ENCODE measurements at regions not wholly inside any gene's neighbourhood (a gene's known extent, or its start where the extent isn't known, plus 50 kb on each side); places are given as distances from the start of the nearest gene placed in this dataset.

GRCh38 chr4:71680706-71681105 is 103.2 kb downstream of the GC start:
- no peak for TF ChIP-seq ZNF219 (CRISPR knock-in tag; IDR thresholded peaks at IDR 0.05; ENCODE audit: borderline replicate concordance)
- TF ChIP-seq AR (CRISPR knock-in tag; IDR thresholded peaks at IDR 0.05): no peak
- no peak for TF ChIP-seq IRF2 (CRISPR knock-in tag; IDR thresholded peaks at IDR 0.05; ENCODE audit: borderline replicate concordance, low read depth)
- no peak for TF ChIP-seq PREB (CRISPR knock-in tag; IDR thresholded peaks at IDR 0.05; ENCODE audit: borderline replicate concordance)
- no peak for TF ChIP-seq RELA (CRISPR knock-in tag; IDR thresholded peaks at IDR 0.05; ENCODE audit: borderline replicate concordance)
- TF ChIP-seq, protein P1, sequence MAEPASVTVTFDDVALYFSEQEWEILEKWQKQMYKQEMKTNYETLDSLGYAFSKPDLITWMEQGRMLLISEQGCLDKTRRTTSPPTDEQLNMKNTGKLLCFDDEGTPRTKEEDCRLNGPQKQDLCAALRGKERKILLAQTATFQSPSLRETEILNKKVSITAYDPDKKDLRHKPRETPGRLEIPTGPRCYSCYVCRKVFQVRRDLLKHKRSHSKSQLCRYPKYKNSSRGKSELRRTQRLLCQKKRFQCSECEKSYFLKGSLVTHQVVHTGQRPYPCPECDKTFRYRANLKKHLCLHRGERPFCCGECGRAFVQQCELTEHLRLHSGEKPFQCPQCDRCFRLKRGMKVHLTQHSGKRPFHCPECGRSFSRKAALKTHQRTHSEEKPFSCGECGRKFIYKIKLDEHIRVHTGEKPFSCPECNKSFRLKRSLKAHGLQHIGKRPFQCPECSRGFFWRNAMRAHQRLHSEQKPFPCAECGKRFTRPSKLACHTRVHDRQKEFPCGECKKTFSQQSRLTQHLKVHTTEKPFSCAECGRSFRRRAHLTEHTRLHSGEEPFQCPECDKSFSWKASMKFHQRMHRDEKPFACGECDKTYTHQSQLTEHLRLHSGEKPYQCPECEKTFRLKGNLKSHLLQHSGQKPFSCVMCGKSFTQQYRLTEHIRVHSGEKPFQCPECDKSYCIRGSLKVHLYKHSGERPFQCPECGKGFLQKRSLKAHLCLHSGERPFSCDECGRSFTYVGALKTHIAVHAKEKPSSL (CRISPR knock-in tag; conservative IDR thresholded peaks at IDR 0.05): no peak
- no peak for ATAC-seq
- Mint-ChIP-seq H3K36me3 (no peaks in the 10 kb centered on the region), H3K27me3 (ENCODE audit: low read depth) (no peaks in the 10 kb centered on the region), H3K4me1 (peaks cover 12% of the 10 kb centered on the region), H3K4me3 (no peak overlapping the region), H3K27ac (no peak overlapping the region), H3K9me3 (peaks cover 8% of the 10 kb centered on the region; the same call in 1 of the 2 replicates)
- DNase-seq (ENCODE audit: low spot score): no peak
- ChIA-PET CTCF (no interaction called here), POLR2A (no interaction called here)

DNA sequence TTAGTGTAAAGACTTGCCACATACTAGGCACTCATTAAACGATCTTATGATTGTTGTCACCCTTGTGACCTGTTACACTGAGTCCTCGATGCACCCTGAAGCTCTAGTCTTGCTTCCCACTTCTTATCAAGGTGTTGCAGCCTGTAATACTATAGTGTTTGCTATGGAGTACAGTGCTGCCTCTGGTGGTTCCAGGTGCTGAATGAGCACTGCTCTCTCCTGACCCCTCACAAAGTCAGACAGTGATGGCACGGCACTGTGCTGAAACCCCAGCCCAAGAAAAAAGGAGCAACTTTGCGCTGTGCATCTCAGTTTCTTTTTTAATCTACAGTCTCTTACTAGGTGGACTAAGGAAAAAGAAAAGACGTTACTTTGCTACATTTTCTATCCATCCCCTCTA is 106.3 kb downstream of the GC start:
- no peaks in the 10 kb centered on the region for H3K36me3 Mint-ChIP-seq
- POLR2A ChIA-PET: no interaction called here
- H3K9me3 Mint-ChIP-seq: peaks cover 8% of the 10 kb centered on the region; the same call in 1 of the 2 replicates
- no peak overlapping the region for H3K4me3 Mint-ChIP-seq
- no peak for DNase-seq (ENCODE audit: low spot score)
- H3K27me3 Mint-ChIP-seq (ENCODE audit: low read depth): no peaks in the 10 kb centered on the region
- TF ChIP-seq TP53 (CRISPR knock-in tag; IDR thresholded peaks at IDR 0.05) (no peak), FOXJ3 (CRISPR knock-in tag; IDR thresholded peaks at IDR 0.05; ENCODE audit: borderline replicate concordance) (no peak)
- TF ChIP-seq, protein P2, sequence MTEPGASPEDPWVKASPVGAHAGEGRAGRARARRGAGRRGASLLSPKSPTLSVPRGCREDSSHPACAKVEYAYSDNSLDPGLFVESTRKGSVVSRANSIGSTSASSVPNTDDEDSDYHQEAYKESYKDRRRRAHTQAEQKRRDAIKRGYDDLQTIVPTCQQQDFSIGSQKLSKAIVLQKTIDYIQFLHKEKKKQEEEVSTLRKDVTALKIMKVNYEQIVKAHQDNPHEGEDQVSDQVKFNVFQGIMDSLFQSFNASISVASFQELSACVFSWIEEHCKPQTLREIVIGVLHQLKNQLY (CRISPR knock-in tag; IDR thresholded peaks at IDR 0.05): no peak
- TF ChIP-seq, protein P3, sequence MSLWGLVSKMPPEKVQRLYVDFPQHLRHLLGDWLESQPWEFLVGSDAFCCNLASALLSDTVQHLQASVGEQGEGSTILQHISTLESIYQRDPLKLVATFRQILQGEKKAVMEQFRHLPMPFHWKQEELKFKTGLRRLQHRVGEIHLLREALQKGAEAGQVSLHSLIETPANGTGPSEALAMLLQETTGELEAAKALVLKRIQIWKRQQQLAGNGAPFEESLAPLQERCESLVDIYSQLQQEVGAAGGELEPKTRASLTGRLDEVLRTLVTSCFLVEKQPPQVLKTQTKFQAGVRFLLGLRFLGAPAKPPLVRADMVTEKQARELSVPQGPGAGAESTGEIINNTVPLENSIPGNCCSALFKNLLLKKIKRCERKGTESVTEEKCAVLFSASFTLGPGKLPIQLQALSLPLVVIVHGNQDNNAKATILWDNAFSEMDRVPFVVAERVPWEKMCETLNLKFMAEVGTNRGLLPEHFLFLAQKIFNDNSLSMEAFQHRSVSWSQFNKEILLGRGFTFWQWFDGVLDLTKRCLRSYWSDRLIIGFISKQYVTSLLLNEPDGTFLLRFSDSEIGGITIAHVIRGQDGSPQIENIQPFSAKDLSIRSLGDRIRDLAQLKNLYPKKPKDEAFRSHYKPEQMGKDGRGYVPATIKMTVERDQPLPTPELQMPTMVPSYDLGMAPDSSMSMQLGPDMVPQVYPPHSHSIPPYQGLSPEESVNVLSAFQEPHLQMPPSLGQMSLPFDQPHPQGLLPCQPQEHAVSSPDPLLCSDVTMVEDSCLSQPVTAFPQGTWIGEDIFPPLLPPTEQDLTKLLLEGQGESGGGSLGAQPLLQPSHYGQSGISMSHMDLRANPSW (CRISPR knock-in tag; conservative IDR thresholded peaks at IDR 0.05; ENCODE audit: low read depth): no peak
- CTCF ChIA-PET: interaction anchor here (0.6 to 1.2 kb wide), 2 partner anchors 85 to 769 kb away, joined by 3 to 4 read pairs; no protein-coding TSS in a partner anchor
- peaks cover 6% of the 10 kb centered on the region; the same call in 1 of the 2 replicates for H3K4me1 Mint-ChIP-seq
- H3K27ac Mint-ChIP-seq: no peak overlapping the region
- ATAC-seq: peak; percentile 91

DNA sequence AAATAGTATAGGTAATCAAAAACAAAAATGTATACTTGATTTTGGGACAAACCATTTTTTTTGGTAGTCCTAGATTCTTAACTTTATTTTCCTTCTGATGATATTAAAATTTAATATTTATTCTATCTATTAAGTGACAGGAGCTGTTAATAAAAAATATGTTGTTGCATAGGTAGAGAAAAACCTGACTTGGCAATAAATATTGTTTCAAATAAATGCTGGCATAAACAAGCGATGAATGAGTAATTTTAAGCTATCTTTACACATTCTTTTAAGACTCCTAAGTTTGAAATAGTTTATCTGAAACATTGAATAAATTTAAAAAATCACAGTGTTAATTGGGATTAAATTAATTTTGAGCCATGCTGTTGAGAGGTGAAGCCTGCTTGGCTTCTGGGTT is 114.6 kb downstream of the GC start:
- peaks cover 9% of the 10 kb centered on the region for H3K36me3 Mint-ChIP-seq
- TF ChIP-seq, protein P3 (CRISPR knock-in tag; conservative IDR thresholded peaks at IDR 0.05; ENCODE audit: low read depth): no peak
- no peak for TF ChIP-seq ZNF532 (CRISPR knock-in tag; IDR thresholded peaks at IDR 0.05; ENCODE audit: borderline replicate concordance)
- TF ChIP-seq ETV6 (CRISPR knock-in tag; IDR thresholded peaks at IDR 0.05): no peak
- no peak for TF ChIP-seq TEAD1 (CRISPR knock-in tag; IDR thresholded peaks at IDR 0.05)
- no peak for TF ChIP-seq TEAD4 (CRISPR knock-in tag; IDR thresholded peaks at IDR 0.05)

More for the DNA sequence above, 114.6 kb downstream of the GC start:
- Mint-ChIP-seq H3K9me3 (peaks cover 28% of the 10 kb centered on the region), H3K27ac (no peak overlapping the region), H3K4me3 (no peak overlapping the region), H3K27me3 (ENCODE audit: low read depth) (no peaks in the 10 kb centered on the region), H3K4me1 (no peaks in the 10 kb centered on the region)
- DNase-seq (ENCODE audit: low spot score) (no peak), ATAC-seq (no peak)
- ChIA-PET POLR2A (no interaction called here), CTCF (interaction anchor here (1.1 kb wide), 1 partner anchor 659 kb away, joined by 3 read pairs; no protein-coding TSS in a partner anchor)

All from WTC11 (cell line).